BE2C (cell line): ENCODE measurements at regions not wholly inside any gene's neighbourhood (a gene's known extent, or its start where the extent isn't known, plus 50 kb on each side); places are given as distances from the start of the nearest gene placed in this dataset.

Source experiments
- DNase-seq: peaks from one replicate; pipeline ENCODE4 v3.0.0-alpha.2; 2020
- H3K27me3 ChIP-seq: fragments of 250-450 bp; sonication (Bioruptor Pico); 2 replicates; pipeline ENCODE4 v1.5.1; 2020; ENCODE audit warnings: mild to moderate bottlenecking
- H3K36me3 ChIP-seq: fragments of 250-450 bp; sonication (Bioruptor Pico); 2 replicates; pipeline ENCODE4 v1.5.1; 2020; ENCODE audit warnings: mild to moderate bottlenecking
- H3K4me1 ChIP-seq: fragments of 250-450 bp; sonication (Bioruptor Pico); 2 replicates; pipeline ENCODE4 v1.5.1; 2020
- H3K4me3 ChIP-seq: 2 replicates; pipeline ENCODE4 v1.5.1; 2011; ENCODE audit warnings: low read depth, low read length
- H3K9me3 ChIP-seq: fragments of 250-450 bp; sonication (Bioruptor Pico); 2 replicates; pipeline ENCODE4 v1.5.1; 2020
- TF ChIP-seq, protein P1 (sequence below): IDR thresholded peaks from 2 replicates; pipeline ENCODE4 v1.5.1; 2012; ENCODE audit warnings: mild to moderate bottlenecking, low read depth, low read length

DNA sequence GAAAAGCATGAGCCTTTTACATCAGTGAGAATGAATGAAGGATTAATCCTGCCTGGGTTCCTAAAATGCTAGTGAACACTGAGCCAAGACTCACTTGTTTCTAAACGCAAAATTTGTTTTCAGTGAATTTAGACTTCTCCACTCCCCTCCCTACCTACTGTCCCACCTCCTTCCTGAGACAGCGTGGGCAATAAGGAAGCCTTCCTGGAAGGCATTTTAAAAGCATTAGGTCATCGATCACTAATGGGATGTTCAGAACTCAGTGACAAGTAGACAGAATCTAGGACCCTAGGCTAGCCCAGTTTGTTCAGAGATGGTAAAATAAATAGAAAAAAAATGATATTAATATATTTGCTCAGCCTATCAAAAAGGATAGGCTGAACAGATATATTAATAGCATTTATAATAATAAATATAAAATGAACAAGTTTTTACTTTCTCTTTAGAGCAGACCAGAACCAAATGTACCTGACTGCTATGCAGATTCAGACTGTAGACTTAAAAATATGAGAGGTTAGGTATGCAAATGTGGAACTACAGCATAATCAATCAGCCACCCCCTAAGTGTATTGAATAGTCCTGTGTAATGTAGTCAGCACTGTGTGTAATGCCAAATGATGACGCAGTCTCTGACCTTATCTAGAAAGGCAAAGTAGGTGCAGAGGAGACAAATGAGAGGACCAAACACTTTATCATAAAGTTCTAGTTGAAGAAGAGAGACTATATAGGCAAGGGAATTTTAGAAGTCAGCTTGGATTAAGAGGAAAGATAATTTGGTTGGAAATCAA is 331.1 kb downstream of the GPAT3 start:
- Histone ChIP-seq H3K27me3 (no peaks in the 10 kb centered on the region), H3K4me1 (no peaks in the 10 kb centered on the region), H3K4me3 (no peak overlapping the region), H3K36me3 (no peaks in the 10 kb centered on the region), H3K9me3 (no peaks in the 10 kb centered on the region)
- TF ChIP-seq, protein P1, sequence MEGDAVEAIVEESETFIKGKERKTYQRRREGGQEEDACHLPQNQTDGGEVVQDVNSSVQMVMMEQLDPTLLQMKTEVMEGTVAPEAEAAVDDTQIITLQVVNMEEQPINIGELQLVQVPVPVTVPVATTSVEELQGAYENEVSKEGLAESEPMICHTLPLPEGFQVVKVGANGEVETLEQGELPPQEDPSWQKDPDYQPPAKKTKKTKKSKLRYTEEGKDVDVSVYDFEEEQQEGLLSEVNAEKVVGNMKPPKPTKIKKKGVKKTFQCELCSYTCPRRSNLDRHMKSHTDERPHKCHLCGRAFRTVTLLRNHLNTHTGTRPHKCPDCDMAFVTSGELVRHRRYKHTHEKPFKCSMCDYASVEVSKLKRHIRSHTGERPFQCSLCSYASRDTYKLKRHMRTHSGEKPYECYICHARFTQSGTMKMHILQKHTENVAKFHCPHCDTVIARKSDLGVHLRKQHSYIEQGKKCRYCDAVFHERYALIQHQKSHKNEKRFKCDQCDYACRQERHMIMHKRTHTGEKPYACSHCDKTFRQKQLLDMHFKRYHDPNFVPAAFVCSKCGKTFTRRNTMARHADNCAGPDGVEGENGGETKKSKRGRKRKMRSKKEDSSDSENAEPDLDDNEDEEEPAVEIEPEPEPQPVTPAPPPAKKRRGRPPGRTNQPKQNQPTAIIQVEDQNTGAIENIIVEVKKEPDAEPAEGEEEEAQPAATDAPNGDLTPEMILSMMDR, result no peak
- DNase-seq, result no peak

- TF ChIP-seq, protein P1, result no peak
- no peak for DNase-seq
These were observed 329.7 kb downstream of the GPAT3 start for GRCh38 chr4:83865417-83866150.

GRCh38 chr4:83864097-83864817 is 328.3 kb downstream of the GPAT3 start:
- Histone ChIP-seq H3K36me3 (no peaks in the 10 kb centered on the region), H3K4me3 (no peak overlapping the region), H3K27me3 (no peaks in the 10 kb centered on the region), H3K9me3 (no peaks in the 10 kb centered on the region), H3K4me1 (no peaks in the 10 kb centered on the region; the same call in 1 of the 2 replicates)
- DNase-seq, result no peak
- TF ChIP-seq, protein P1, result no peak

More at GRCh38 chr4:83865417-83866150, 329.7 kb downstream of the GPAT3 start:
- Histone ChIP-seq H3K4me3 (no peak overlapping the region), H3K27me3 (no peaks in the 10 kb centered on the region), H3K9me3 (no peaks in the 10 kb centered on the region), H3K36me3 (no peaks in the 10 kb centered on the region), H3K4me1 (no peaks in the 10 kb centered on the region)

DNA sequence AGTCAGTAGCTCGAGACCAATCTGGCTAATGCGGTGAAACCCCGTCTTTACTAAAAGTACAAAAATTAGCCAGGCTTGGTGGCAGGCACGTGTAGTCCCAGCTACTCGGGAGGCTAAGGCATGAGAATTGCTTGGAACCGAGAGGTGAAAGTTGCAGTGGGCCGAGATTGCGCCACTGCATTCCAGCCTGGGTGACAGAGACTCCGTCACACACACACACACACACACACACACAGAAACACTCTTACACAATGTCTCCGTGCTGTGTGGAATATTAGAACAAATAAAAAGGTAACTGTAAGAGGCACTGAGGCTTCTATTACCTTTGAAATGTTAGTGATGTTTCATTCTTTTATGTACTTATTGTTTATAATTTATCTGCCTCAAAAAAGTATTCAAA is 326.6 kb downstream of the GPAT3 start:
- DNase-seq, result no peak
- TF ChIP-seq, protein P1, result no peak
- no peaks in the 10 kb centered on the region for H3K27me3 ChIP-seq
- no peaks in the 10 kb centered on the region for H3K9me3 ChIP-seq
- H3K4me3 ChIP-seq, result no peak overlapping the region
- H3K4me1 ChIP-seq, result no peaks in the 10 kb centered on the region; the same call in 1 of the 2 replicates
- H3K36me3 ChIP-seq, result no peaks in the 10 kb centered on the region

DNA sequence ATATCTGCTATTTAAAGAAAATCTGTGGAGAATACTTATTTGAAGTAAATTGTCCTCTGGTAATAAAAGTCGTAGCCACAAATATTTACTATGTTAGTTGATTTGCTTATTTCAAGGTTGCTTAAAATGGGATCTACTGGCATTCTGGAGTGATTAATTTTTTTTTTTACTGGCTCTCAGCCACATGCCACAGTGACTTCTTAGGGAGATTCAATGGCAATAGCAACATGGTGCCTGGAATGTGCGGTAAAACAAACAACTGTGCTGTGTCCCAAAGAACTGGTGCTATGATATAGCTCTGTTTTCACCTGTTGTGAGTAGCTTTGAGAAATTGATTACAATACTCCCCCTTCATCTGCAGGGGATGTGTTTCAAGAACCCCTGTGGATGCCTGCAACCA is 324.3 kb downstream of the GPAT3 start:
- TF ChIP-seq, protein P1, result no peak
- no peaks in the 10 kb centered on the region for H3K36me3 ChIP-seq
- no peaks in the 10 kb centered on the region for H3K27me3 ChIP-seq
- DNase-seq, result no peak
- H3K9me3 ChIP-seq, result no peaks in the 10 kb centered on the region
- no peak overlapping the region for H3K4me3 ChIP-seq
- no peaks in the 10 kb centered on the region; the same call in 1 of the 2 replicates for H3K4me1 ChIP-seq
